Neural cell (in vitro differentiated cells): ENCODE measurements at regions not wholly inside any gene's neighbourhood (a gene's known extent, or its start where the extent isn't known, plus 50 kb on each side); places are given as distances from the start of the nearest gene placed in this dataset.

Source experiments
- H2AFZ ChIP-seq: fragments of 200-600, 300-800 bp; sonication (generic), shearing (Covaris generic); 2 replicates; pipeline ENCODE4 v1.6.0; 2014; ENCODE audit warnings: low read depth, mild to moderate bottlenecking, antibody characterized with exemption, low read length, moderate library complexity
- H3F3A ChIP-seq: fragments of 200-600 bp; shearing (Covaris generic); 2 replicates; pipeline ENCODE4 v1.6.1; 2016; ENCODE audit warnings: mild to moderate bottlenecking, moderate library complexity, mixed read lengths, antibody characterized with exemption, low read length; ENCODE audit not compliant: insufficient read depth, poor library complexity, severe bottlenecking
- H3K27ac ChIP-seq: fragments of 200-600, 300-800 bp; sonication (generic), shearing (Covaris generic); 2 replicates; pipeline ENCODE4 v1.5.1; 2014; ENCODE audit warnings: mild to moderate bottlenecking, low read length, moderate library complexity
- H3K27me3 ChIP-seq: fragments of 300-800, 200-600 bp; sonication (generic), shearing (Covaris generic); 2 replicates; pipeline ENCODE4 v1.6.0; 2014; ENCODE audit warnings: mild to moderate bottlenecking, low read depth, low read length, moderate library complexity; ENCODE audit not compliant: insufficient read depth
- H3K36me3 ChIP-seq: fragments of 300-800, 200-600 bp; sonication (generic), shearing (Covaris generic); 2 replicates; pipeline ENCODE4 v1.5.1; 2014; ENCODE audit warnings: mild to moderate bottlenecking, antibody characterized with exemption, low read length, moderate library complexity; ENCODE audit not compliant: insufficient read depth
- H3K4me2 ChIP-seq: fragments of 300-800, 200-600 bp; sonication (generic), shearing (Covaris generic); 2 replicates; pipeline ENCODE4 v1.6.0; 2014; ENCODE audit warnings: mild to moderate bottlenecking, low read length
- H3K4me3 ChIP-seq: fragments of 300-800, 200-600 bp; sonication (generic), shearing (Covaris generic); 2 replicates; pipeline ENCODE4 v1.5.1; 2014; ENCODE audit warnings: mild to moderate bottlenecking, low read length, moderate library complexity
- H3K79me2 ChIP-seq: fragments of 200-600 bp; shearing (Covaris generic); replicated peaks from 2 replicates; pipeline ENCODE4 v1.6.0; 2014; ENCODE audit warnings: mild to moderate bottlenecking, low read length, moderate library complexity; ENCODE audit not compliant: insufficient read depth
- H3K9ac ChIP-seq: fragments of 300-800, 200-600 bp; sonication (generic), shearing (Covaris generic); 2 replicates; pipeline ENCODE4 v1.6.1; 2016; ENCODE audit warnings: mild to moderate bottlenecking, low read length, mixed read lengths
- H3K9me2 ChIP-seq: fragments of 200-600 bp; shearing (Covaris generic); 2 replicates; pipeline ENCODE4 v1.6.1; 2016; ENCODE audit warnings: mild to moderate bottlenecking, low read length, mixed read lengths; ENCODE audit not compliant: insufficient read depth
- H3K9me3 ChIP-seq: fragments of 200-600, 300-800 bp; sonication (generic), shearing (Covaris generic); 2 replicates; pipeline ENCODE4 v1.6.1; 2016; ENCODE audit warnings: mild to moderate bottlenecking, mixed run types, low read length, moderate library complexity, mixed read lengths
- H4K20me1 ChIP-seq: fragments of 200-600 bp; shearing (Covaris generic); 2 replicates; pipeline ENCODE4 v1.6.1; 2016; ENCODE audit warnings: mild to moderate bottlenecking, mixed run types; ENCODE audit not compliant: insufficient read depth
- EP300 ChIP-seq: fragments of 450-650 bp; conservative IDR thresholded peaks from 2 replicates; pipeline ENCODE4 v1.6.1; 2014; ENCODE audit warnings: antibody characterized with exemption, mild to moderate bottlenecking, moderate library complexity; ENCODE audit not compliant: poor library complexity, severe bottlenecking
- EZH2 ChIP-seq: fragments of 200-600, 300-800 bp; shearing (Covaris generic), sonication (generic); IDR thresholded peaks from 2 replicates; pipeline ENCODE4 v1.6.1; 2014; ENCODE audit warnings: antibody characterized with exemption, low read length, borderline replicate concordance, mild to moderate bottlenecking; ENCODE audit not compliant: insufficient read depth, poor library complexity, severe bottlenecking
- MXI1 ChIP-seq: fragments of 450-650 bp; conservative IDR thresholded peaks from 2 replicates; pipeline ENCODE4 v1.6.1; 2014; ENCODE audit warnings: antibody characterized with exemption, mild to moderate bottlenecking; ENCODE audit not compliant: poor library complexity, severe bottlenecking
- POLR2AphosphoS5 ChIP-seq: IDR thresholded peaks from 2 replicates; pipeline ENCODE4 v1.6.1; 2012
- RAD21 ChIP-seq: fragments of 450-650 bp; conservative IDR thresholded peaks from 2 replicates; pipeline ENCODE4 v1.6.1; 2014; ENCODE audit warnings: antibody characterized with exemption, mild to moderate bottlenecking, moderate library complexity
- SMC3 ChIP-seq: fragments of 450-650 bp; conservative IDR thresholded peaks from 2 replicates; pipeline ENCODE4 v1.6.1; 2014; ENCODE audit warnings: antibody characterized with exemption, mild to moderate bottlenecking, moderate library complexity; ENCODE audit not compliant: poor library complexity
- TAF1 ChIP-seq: IDR thresholded peaks from 2 replicates; pipeline ENCODE4 v1.6.1; 2012; ENCODE audit warnings: low read depth
- TF ChIP-seq, protein P1 (sequence below): fragments of 450-650 bp; IDR thresholded peaks from 2 replicates; pipeline ENCODE4 v1.5.1; 2014; ENCODE audit warnings: antibody characterized with exemption, mild to moderate bottlenecking, moderate library complexity; ENCODE audit not compliant: poor library complexity, severe bottlenecking
- TF ChIP-seq, protein P2 (sequence below): IDR thresholded peaks from 2 replicates; pipeline ENCODE4 v1.6.1; 2012; ENCODE audit warnings: borderline replicate concordance

DNA sequence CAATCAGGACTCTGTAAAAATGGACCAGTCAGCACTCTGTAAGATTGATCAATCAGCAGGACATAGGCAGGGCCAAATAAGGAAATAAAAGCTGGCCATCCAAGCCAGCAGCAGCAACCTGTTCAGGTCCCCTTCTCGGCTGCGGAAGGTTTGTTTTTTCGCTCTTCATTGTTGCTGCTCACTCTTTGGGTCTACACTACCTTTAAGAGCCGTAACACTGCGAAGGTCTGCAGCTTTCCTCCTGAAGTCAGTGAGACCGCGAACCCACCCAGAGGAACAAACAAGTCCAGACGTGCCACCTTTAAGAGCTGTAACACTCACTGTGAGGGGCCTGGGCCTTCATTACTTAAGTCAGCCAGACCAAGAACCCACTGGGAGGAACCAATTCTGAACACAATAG is 223.2 kb upstream of the EXOC2 start:
- Histone ChIP-seq H3K9ac (no peak overlapping the region), H3F3A (no peaks in the 10 kb centered on the region), H4K20me1 (no peaks in the 10 kb centered on the region), H3K27me3 (no peaks in the 10 kb centered on the region), H3K79me2 (no peaks in the 10 kb centered on the region), H3K27ac (no peak overlapping the region), H2AFZ (no peak overlapping the region), H3K4me2 (no peak overlapping the region), H3K36me3 (no peaks in the 10 kb centered on the region), H3K9me2 (no peaks in the 10 kb centered on the region), H3K4me3 (no peak overlapping the region), H3K9me3 (peaks cover 4% of the 10 kb centered on the region)
- no peak for TF ChIP-seq TAF1

DNA sequence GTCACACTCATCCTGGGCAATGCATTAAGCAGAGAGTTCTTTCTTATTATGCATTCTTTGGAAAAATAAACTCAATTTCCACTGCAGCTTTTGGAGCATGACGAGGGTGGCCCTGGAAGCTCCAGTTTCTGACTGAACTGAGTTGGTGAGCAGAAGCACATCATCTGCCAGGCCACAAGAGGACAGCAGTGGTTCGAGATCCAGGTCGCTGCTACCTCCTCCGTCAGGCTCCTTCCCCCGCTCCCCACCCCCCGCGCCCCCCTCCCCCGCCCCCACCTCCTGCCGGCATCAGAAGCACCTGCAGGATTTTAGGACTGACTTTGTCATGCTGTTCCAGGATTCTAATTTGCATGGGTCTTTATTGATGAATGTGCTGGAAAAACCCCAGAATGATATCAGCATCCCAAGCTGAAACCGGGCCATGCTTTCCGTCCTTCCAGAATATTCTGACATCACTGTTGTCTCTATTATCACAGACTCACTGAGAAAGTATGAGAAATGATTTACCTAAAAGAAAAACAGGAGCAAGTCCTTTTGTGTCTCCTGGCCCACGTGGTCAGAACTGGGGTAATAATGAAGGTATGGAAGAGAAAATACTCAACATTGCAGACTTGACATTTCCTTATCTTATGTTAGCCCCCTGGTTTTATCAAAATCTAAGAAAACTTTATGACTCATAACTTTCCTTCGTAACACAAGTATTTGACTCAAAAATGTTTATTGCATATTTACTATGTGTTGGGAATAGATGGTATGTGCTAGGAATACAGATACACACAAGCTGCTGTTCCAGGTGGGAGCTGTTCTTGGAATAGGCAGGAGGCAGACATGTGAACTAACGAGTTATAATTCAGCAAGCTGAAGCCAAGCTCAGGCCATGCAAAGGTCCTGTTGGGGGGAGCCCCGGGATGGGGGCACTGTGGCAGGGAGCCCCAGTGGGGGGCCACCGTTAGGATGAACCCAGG is 220.2 kb upstream of the EXOC2 start:
- no peaks in the 10 kb centered on the region for H3F3A ChIP-seq
- no peak overlapping the region for H3K9ac ChIP-seq
- TF ChIP-seq EP300 (no peak), MXI1 (no peak), EZH2 (no peak), RAD21 (no peak), TAF1 (no peak)
- TF ChIP-seq, protein P1, sequence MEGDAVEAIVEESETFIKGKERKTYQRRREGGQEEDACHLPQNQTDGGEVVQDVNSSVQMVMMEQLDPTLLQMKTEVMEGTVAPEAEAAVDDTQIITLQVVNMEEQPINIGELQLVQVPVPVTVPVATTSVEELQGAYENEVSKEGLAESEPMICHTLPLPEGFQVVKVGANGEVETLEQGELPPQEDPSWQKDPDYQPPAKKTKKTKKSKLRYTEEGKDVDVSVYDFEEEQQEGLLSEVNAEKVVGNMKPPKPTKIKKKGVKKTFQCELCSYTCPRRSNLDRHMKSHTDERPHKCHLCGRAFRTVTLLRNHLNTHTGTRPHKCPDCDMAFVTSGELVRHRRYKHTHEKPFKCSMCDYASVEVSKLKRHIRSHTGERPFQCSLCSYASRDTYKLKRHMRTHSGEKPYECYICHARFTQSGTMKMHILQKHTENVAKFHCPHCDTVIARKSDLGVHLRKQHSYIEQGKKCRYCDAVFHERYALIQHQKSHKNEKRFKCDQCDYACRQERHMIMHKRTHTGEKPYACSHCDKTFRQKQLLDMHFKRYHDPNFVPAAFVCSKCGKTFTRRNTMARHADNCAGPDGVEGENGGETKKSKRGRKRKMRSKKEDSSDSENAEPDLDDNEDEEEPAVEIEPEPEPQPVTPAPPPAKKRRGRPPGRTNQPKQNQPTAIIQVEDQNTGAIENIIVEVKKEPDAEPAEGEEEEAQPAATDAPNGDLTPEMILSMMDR: no peak
- H3K27me3 ChIP-seq: no peaks in the 10 kb centered on the region
- H2AFZ ChIP-seq: no peak overlapping the region
- H3K79me2 ChIP-seq: no peaks in the 10 kb centered on the region
- no peak overlapping the region for H3K4me3 ChIP-seq
- H4K20me1 ChIP-seq: no peaks in the 10 kb centered on the region
- H3K9me2 ChIP-seq: no peaks in the 10 kb centered on the region
- no peak overlapping the region for H3K4me2 ChIP-seq
- peaks cover 4% of the 10 kb centered on the region for H3K9me3 ChIP-seq
- H3K36me3 ChIP-seq: no peaks in the 10 kb centered on the region
- H3K27ac ChIP-seq: no peak overlapping the region

GRCh38 chr6:907928-908327 is 215.0 kb upstream of the EXOC2 start:
- no peak overlapping the region for H3K4me2 ChIP-seq
- no peaks in the 10 kb centered on the region for H3K79me2 ChIP-seq
- H3K9me3 ChIP-seq: no peaks in the 10 kb centered on the region
- no peaks in the 10 kb centered on the region for H3K9me2 ChIP-seq
- H2AFZ ChIP-seq: no peak overlapping the region
- TF ChIP-seq EP300 (no peak), MXI1 (no peak), RAD21 (no peak), POLR2AphosphoS5 (no peak), SMC3 (no peak), TAF1 (no peak), EZH2 (no peak)
- TF ChIP-seq, protein P2, sequence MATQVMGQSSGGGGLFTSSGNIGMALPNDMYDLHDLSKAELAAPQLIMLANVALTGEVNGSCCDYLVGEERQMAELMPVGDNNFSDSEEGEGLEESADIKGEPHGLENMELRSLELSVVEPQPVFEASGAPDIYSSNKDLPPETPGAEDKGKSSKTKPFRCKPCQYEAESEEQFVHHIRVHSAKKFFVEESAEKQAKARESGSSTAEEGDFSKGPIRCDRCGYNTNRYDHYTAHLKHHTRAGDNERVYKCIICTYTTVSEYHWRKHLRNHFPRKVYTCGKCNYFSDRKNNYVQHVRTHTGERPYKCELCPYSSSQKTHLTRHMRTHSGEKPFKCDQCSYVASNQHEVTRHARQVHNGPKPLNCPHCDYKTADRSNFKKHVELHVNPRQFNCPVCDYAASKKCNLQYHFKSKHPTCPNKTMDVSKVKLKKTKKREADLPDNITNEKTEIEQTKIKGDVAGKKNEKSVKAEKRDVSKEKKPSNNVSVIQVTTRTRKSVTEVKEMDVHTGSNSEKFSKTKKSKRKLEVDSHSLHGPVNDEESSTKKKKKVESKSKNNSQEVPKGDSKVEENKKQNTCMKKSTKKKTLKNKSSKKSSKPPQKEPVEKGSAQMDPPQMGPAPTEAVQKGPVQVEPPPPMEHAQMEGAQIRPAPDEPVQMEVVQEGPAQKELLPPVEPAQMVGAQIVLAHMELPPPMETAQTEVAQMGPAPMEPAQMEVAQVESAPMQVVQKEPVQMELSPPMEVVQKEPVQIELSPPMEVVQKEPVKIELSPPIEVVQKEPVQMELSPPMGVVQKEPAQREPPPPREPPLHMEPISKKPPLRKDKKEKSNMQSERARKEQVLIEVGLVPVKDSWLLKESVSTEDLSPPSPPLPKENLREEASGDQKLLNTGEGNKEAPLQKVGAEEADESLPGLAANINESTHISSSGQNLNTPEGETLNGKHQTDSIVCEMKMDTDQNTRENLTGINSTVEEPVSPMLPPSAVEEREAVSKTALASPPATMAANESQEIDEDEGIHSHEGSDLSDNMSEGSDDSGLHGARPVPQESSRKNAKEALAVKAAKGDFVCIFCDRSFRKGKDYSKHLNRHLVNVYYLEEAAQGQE: no peak
- TF ChIP-seq, protein P1: no peak
- H3K27me3 ChIP-seq: no peaks in the 10 kb centered on the region
- H4K20me1 ChIP-seq: no peaks in the 10 kb centered on the region
- H3K36me3 ChIP-seq: no peaks in the 10 kb centered on the region
- H3K4me3 ChIP-seq: no peak overlapping the region
- H3K27ac ChIP-seq: no peak overlapping the region
- no peaks in the 10 kb centered on the region for H3F3A ChIP-seq
- no peak overlapping the region for H3K9ac ChIP-seq
